ENCODE measurements at regions not wholly inside any gene's neighbourhood (a gene's known extent, or its start where the extent isn't known, plus 50 kb on each side); places are given as distances from the start of the nearest gene placed in this dataset.

DNA sequence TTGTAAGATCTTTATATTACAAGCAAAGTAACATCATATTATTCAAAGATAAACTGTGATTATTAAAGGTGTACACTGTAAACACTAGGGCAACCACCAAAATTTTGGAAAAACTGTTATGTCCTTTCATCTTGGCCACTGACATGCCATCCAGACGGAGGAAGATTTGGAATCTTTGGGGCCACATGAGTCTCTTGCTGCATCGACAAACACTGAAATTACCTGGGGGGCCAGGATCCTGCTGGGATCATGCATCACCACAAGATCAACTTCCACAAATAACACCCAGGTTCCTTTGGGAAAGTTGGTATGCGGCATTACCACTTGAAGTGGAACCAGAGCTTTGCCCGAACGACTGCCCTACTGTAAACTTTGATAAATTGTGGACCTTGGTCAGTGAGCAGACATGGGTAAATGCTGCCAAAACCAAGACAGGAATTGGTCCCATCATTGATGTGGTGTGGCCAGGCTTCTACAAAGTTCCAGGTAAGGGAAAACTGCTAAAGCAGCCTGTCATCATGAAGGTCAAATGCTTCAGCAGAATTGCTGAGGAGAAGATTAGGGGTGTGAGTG is 110.6 kb upstream of the UXS1 start:
- TF ChIP-seq POLR2A (IDR thresholded peaks at IDR 0.05) (no peak), POLR2AphosphoS5 (IDR thresholded peaks at IDR 0.05) (no peak)
- TF ChIP-seq, protein P1, sequence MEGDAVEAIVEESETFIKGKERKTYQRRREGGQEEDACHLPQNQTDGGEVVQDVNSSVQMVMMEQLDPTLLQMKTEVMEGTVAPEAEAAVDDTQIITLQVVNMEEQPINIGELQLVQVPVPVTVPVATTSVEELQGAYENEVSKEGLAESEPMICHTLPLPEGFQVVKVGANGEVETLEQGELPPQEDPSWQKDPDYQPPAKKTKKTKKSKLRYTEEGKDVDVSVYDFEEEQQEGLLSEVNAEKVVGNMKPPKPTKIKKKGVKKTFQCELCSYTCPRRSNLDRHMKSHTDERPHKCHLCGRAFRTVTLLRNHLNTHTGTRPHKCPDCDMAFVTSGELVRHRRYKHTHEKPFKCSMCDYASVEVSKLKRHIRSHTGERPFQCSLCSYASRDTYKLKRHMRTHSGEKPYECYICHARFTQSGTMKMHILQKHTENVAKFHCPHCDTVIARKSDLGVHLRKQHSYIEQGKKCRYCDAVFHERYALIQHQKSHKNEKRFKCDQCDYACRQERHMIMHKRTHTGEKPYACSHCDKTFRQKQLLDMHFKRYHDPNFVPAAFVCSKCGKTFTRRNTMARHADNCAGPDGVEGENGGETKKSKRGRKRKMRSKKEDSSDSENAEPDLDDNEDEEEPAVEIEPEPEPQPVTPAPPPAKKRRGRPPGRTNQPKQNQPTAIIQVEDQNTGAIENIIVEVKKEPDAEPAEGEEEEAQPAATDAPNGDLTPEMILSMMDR (IDR thresholded peaks at IDR 0.05), result no peak
